Stimulated activated CD4-positive, alpha-beta T cell treated with anti-CD3 and anti-CD28 coated beads, Interleukin-12 subunit alpha, Interleukin-12 subunit beta, amount 100 ng/mL, for 24 hours (primary cell): ENCODE measurements at regions not wholly inside any gene's neighbourhood (a gene's known extent, or its start where the extent isn't known, plus 50 kb on each side); places are given as distances from the start of the nearest gene placed in this dataset.

Experiments used
- DNase-seq, 2 experiments: peaks; one replicate each; pipeline ENCODE4 v3.0.0-alpha.2; 2020; ENCODE audit warnings: low read depth in 2 of 2

GRCh38 chr16:72508191-72508590 is 336.2 kb upstream of the PMFBP1 start:
- DNase-seq, result no peak

DNA sequence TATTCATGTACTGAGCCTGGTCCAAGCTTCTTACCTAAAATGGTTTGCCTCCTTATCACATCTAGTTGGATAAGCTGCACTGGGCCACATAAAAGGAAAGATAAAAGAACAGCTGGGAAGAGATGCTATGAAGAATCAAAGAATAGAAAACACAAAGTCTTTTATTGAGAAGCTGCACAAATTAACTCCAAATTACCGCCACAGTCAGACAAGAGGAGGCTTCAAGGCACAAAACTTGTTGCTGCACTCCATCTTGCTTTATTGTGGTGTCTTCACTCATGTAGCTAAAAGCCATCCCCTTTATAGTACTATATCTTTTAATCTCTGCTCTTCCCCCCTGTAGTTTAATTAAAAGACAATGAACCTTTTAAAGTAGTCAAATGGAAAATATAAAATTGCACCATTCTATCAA is 330.6 kb upstream of the PMFBP1 start:
- DNase-seq, result no peak

GRCh38 chr16:72501739-72502593 is 330.0 kb upstream of the PMFBP1 start:
- DNase-seq, result peak; percentile 8 to 22

- no peak for DNase-seq
Observed at GRCh38 chr16:72500545-72500944, 328.6 kb upstream of the PMFBP1 start.

- no peak for DNase-seq
Observed at GRCh38 chr16:72493716-72494415, 321.9 kb upstream of the PMFBP1 start.

GRCh38 chr16:72487283-72487682 is 315.3 kb upstream of the PMFBP1 start:
- no peak for DNase-seq

DNA sequence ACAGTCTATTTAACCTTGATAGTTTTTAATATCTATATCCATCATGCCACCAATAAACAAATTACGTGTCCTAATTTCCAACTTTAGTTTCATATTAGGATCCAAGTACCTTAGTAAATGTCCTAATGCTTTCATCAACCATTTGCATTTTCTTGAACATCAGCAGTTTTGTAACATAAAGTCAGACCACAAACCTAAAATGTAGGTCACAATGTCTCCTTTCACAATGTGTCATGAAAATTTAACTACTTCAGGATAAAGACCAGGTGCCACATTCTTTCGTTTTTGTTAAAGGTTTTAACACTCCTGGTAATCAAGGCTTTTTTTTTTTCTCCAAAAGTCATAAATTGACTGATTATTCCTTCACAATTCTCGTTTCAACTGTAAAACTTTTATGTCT is 310.7 kb upstream of the PMFBP1 start:
- no peak for DNase-seq

GRCh38 chr16:72481419-72481818 is 309.5 kb upstream of the PMFBP1 start:
- no peak for DNase-seq

GRCh38 chr16:72480911-72481310 is 309.0 kb upstream of the PMFBP1 start:
- no peak for DNase-seq

GRCh38 chr16:72475688-72476087 is 303.7 kb upstream of the PMFBP1 start:
- no peak for DNase-seq

GRCh38 chr16:72474501-72475123 is 302.7 kb upstream of the PMFBP1 start:
- DNase-seq, result no peak

GRCh38 chr16:72473631-72474030 is 301.7 kb upstream of the PMFBP1 start:
- no peak for DNase-seq

DNA sequence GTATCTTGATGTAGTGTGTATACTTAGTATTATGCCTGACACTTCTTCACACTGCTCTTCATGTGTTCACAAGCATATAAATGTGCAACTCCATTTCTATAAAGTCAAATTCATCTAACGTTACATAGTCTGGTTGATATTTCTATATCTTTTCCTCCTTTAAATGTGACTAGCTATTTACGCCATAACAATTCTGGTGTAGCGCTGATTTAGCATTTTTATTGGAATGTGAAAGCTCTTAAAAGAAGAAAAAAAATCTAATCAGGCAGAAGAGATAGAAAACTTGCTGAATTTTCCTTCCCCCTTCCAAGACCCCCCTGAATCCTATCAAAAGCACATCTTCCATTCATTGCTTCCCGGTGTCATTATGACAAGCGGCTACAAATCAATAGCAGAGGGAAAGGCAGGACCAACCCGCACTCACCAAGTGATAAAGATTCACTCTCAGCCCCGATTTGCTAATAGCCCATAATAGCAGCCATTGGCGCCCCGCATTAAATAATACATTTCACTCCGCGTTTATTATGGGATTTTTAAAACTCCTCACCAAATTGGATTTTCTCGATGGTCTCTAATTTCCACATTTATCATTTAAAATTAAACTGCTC is 299.5 kb upstream of the PMFBP1 start:
- no peak for DNase-seq

- DNase-seq, result no peak
Observed at GRCh38 chr16:72470541-72470940, 298.6 kb upstream of the PMFBP1 start.

- DNase-seq, result no peak
Observed at GRCh38 chr16:72469932-72470331, 298.0 kb upstream of the PMFBP1 start.

DNA sequence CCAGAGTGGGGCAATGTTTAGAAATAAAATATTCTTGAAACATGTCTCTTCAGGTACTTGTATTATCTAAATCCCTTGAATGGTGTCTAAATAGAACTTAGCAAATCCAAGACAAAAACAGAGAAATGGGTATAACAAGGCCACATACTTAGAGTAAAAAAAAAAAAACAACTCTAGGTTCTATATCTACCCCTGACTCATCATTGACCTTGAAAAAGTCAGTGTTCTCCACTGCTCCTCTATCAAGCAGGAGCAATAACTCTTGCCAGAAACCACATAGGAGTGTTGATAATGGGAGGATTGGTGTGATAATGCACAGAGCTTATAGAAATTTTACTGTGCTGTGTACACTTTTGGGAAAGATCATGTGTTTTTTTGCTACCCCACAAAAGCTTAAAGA is 296.6 kb upstream of the PMFBP1 start:
- no peak for DNase-seq

- no peak for DNase-seq
Observed at GRCh38 chr16:72467157-72467759, 295.3 kb upstream of the PMFBP1 start.

DNA sequence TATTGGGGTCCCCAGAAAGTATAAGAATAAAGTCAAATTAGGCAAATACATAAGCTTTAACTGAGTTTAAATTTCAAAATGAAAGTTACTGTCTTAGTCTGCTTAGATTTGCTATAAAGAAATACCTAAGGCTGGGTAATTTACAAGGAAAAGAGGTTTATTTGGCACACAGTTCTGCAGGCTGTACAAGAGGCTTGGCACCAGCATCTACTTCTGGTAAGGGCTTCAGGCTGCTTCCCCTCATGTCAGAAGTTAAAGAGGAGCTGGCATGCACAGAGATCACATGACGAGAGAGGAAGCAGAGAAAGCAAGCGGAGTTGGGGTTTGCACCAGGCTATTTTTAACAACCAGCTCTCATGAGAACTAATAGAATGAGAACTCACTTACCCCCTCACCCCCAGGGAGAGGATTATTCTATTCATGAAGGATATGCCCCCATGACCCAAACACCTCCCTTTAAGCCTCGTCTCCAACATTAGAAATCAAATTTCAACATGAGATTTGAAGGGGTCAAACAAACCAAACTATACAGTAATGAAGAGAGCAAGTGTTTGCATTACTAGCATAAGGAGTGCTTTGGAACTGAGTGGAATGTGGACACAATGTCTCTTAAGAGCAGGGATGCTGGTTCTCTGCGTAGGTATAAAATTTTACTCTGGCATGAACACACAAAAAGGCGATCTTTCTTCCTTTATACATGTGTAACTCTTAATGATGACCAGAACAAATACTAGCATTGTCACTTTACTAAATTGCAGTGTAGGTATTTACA is 292.8 kb upstream of the PMFBP1 start:
- DNase-seq, result no peak

- no peak for DNase-seq
Observed at GRCh38 chr16:72464052-72464451, 292.1 kb upstream of the PMFBP1 start.

DNA sequence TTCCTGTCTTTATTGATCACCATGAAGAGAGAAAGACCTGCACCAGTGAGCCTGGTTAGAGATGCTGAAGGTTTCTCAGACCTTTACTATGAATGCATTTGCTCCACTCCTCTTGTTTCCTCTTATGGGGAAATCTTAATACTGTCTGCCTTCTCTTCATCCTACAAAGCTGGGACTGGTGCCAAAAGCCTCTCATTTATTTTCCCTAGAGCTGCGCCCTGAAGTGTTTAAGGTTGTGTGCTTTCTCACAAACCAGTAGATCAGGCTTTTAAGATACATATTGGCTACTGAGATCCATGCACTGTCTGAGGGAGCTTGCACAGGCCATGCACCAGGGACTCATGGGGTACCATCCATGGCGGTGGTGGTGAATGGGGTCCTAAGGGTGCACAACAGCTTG is 286.1 kb upstream of the PMFBP1 start:
- no peak for DNase-seq
